GM18861 (cell line): ENCODE measurements at regions not wholly inside any gene's neighbourhood (a gene's known extent, or its start where the extent isn't known, plus 50 kb on each side); places are given as distances from the start of the nearest gene placed in this dataset.
"Not testable (repeated sequence)": the region's sequence is repeated elsewhere in the genome, so short reads cannot be mapped to it uniquely, and the experiment has no call there.

Experiments used
- ATAC-seq: cut with Tn5 transposase; IDR thresholded peaks from one replicate; pipeline ENCODE4 v1.9.1; 2021; ENCODE audit not compliant: unreplicated experiment

GRCh38 chr3:26114851-26115250 is 325.0 kb downstream of the OXSM start:
- ATAC-seq: no peak

DNA sequence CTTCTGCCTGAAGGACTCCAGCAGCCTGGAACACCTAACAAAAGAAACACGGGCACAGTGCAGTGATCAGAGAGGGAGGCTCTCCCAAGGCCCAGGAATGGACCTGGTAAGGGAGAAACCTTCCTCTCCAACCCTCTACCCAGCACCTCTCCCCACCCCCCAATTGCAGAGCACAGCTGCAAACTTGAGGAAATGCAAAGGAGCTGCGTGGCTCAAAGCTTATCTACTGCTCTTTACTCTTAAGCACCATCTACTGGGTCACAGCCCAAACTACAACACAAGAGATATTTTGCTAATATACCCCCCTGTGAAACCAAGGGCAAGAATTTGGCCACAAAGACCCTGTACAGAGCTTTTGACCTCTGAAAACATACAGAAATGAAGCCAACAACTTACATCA is 328.3 kb downstream of the OXSM start:
- ATAC-seq: no peak

DNA sequence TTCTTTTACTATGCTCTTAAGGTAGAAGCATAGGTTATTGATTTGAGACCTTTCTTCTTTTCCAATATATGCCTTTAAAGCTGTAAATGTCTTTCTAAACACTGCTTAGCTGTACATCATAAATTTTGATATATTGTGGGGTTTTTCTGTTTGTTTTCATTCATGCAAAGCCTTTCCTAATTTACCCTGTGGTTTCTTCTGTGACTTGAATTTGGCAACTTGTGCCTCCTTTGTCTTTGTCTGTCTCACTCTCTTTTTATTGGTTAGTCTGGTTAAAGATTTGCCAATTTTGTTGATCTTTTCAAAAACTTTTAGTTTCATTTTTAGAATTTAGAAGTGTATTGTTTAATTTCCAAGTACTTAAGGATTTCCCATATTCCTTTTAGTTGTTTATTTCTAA is 343.1 kb downstream of the OXSM start:
- ATAC-seq: no peak

- ATAC-seq: no peak
These were observed 351.4 kb downstream of the OXSM start for GRCh38 chr3:26141296-26141695.

DNA sequence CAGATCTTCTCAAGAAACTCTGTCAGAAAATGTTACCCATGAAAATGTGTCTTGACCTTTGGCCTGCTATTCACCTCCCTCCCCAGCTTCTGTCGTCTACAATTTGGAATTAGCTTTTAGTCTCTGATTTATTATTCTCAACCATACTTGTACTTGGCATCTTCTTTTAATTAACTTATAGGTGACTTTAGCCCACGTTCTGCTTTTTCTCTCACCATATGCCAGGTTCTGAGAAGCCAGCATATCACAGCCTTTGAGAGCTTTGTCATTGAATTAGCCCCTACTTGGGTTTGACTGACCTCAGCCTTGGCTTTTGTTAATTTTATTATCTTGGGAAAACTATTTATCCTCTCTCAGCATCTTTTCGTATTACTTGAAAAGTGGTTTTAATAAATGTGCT is 355.9 kb downstream of the OXSM start:
- ATAC-seq: no peak

GRCh38 chr3:26157428-26157827 is 367.5 kb downstream of the OXSM start:
- ATAC-seq: not testable (repeated sequence)

DNA sequence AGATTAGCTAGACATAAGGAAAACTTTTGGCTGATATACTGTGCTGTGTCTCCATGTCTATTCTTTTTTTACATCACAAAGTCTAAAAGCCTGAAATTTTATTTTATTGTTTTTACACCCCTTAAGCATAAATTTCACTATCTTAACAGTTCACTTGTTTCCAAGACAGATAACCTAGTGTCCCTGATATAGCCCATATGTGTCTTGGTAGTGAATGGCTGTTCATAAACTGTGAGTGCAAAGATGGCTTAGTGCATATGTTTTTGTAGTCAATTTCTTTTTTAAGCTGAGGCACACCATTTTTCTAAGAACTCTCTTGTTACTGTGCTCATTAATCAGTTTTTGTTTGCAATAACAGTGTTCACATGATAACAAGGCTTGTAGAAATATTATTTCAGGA is 381.1 kb downstream of the OXSM start:
- ATAC-seq: no peak

DNA sequence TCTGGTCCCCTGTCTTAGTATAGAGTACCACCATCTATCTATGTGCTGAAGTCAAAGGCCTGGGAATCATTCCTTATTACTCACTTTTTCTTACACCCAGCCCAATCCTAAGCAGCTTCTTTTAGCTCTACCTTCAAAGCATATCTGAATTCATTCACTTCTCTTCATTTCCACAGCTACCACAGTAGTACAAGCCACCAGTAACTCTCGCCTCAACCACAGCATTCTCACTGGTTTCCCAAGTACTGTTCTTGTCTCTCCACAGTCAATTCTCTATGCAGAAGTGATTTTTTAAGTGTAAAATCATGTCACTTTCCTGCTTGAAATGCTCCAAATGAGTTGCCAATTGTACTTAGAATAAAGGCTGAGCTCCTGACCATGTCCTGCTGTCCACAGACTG is 401.7 kb downstream of the OXSM start:
- no peak for ATAC-seq

DNA sequence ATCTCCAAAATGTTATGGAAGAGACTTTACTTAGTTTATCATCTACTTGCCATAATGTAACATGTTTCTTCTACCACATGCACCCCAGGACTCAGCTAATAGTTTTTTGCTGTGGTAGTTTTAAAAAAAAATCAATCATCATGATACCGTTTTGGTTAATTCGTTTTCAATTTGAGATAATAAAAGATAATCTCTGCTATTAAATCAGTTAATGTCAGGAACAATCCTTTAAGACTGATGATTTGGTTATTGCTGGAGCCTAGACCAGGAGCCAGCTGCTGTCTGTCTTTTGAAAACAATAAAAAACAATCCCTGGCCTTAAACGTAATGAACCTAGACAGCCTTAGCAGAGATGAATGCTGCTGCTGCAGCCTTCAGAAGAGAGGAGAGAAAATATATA is 403.7 kb downstream of the OXSM start:
- no peak for ATAC-seq

DNA sequence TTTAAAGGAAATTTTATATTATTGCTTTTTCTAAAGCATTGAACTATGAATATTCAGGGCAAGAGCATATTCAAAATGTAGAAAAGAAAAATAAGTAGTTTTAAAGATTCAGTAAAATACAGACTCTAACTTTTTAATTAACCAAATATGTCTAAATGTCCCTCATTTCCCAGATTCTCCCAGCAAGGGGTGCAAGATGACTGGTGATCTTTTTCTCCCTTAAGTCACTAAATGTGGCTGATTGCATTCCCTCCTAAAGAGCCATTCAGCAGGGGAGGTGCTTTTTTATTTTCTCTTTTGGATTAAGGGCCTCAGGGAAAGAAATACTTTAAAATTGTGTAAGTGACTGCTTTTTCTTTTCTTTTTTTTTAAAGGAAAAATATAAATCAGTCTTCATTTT is 406.9 kb downstream of the OXSM start:
- ATAC-seq: no peak

- ATAC-seq: no peak
These were observed 408.7 kb downstream of the OXSM start for GRCh38 chr3:26198609-26199008.

DNA sequence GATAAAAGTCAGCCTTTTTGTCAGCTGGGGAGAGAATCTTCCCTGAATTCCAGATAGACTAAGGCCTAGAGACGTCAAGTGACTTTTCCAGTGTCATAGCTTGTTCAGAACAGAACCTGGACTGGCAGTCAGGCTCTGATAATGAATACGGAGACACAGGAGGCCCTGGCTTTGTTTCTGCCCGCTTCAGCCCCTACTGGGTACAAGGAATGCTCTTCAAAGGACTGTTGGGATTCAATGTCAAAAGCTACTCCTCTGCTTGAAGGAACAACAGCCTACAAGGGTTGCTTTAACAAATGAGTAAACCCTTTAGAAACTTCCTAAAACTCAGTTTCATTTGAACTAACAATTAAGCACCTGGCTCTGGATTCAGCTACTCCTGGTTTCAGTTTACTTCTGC is 412.3 kb downstream of the OXSM start:
- no peak for ATAC-seq

GRCh38 chr3:26205475-26205874 is 415.6 kb downstream of the OXSM start:
- no peak for ATAC-seq

DNA sequence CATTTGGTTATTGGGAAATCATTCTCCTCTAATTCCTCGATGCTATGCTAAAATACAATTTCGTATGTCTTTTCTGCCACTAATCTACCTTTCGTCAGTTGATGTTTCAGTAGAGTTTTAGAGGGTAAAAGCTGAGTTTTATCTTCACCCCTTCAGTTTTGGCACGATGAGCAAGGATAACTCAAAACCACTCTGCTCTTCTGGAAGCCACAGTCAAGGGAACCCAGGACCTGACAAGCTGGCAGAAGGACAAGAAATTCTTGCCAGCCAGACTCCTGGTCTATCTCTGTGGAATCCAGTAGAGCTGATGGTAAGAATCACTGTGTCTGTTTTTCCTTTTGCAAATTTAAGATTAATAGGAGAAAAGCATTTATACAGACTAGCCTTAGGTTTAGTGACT is 414.4 kb upstream of the LRRC3B start:
- ATAC-seq: no peak

DNA sequence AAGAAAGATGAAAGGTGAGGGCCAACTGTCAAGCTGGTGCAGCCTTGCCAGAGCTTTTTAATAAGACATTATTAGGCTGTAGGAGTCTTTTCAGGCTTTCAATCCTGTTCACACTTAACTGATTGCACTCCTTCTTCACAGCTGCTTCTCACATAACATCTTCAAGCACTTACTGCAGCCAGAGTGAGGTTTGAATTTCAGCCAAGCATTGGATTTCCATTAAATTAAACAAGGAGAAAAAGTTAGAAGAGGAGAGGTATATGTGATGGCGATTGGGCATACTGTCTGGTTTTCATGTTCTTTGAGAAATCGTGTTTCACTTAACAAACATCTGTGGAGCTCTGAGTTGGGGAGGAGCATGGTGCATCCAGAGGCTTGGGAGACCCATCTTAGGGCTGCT is 392.8 kb upstream of the LRRC3B start:
- ATAC-seq: no peak

DNA sequence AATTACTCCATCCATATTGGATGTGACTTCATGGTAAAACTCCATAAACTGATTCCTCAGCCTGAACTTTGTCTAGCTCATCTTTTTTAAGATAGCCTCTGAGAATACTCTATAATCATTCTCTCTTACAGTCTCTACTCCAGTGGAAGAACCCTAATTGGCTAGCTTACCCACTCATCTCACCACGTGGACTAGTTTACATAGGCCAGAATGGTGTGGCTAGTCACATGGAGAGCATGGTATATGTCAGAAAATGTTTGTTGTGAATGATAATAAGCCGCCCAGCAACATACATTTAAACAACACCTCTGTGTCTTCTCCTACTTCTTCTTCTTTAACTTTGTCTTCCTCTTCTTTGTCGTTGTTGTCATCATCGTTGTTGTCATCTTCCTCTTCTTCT is 389.2 kb upstream of the LRRC3B start:
- no peak for ATAC-seq

DNA sequence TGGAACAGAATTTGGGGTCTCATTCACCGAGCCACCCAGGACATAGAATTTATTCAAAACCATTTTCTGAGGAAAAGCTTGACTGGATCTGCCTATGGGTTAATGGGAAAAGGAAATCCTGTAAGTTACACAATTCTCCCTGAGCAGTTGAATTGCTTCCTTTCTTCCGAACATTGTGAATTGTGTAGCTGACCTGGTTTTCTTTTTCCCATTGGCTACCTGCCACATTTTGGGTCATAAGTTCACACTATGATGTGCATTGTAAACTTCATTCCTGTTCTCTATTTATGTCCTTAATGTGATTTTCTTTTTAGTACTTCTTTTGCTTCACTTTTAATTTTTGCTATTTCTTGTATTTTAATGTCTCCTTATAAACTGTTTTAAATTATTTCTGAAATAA is 386.0 kb upstream of the LRRC3B start:
- ATAC-seq: no peak

- no peak for ATAC-seq
These were observed 385.4 kb upstream of the LRRC3B start for GRCh38 chr3:26237036-26237682.

- ATAC-seq: not testable (repeated sequence)
These were observed 378.0 kb upstream of the LRRC3B start for GRCh38 chr3:26244586-26244985.

DNA sequence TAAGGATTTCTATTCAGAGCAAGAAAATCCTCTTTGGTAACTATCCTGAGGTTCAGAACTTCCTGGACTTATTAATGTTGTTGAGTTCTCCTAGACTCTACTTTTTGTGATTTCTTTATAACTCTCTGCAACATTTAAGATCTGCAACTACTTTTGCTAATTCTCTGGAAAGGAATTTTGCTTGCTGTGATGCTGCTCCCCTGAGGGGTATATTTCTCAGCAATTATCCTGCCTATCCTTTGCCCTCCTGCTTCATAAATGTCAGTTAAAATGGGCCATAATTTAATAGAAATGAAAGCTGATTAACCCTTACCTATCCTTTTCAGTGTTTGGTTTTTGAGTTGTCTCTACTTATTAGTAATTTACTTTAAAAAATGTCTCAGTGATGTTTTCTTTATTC is 377.3 kb upstream of the LRRC3B start:
- no peak for ATAC-seq

- no peak for ATAC-seq
These were observed 375.7 kb upstream of the LRRC3B start for GRCh38 chr3:26246901-26247300.

DNA sequence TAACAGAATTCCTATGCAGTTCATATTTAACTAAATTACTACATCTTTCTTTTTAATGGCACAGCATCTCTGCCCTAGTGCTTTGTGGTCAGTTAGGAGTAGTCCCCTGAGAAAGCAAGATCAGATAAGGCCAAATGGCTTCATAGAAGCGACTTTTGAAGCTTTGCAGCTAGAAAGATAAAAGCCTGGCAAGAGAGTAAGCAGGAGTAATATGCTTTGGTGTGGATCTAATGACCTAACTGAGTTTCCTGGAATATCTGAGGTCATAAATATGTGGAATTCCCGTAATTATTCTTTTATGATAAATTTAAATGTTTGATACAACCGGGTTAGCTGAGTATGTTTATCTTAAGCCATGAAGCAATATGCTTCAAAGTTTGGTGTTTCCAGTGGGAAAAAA is 374.9 kb upstream of the LRRC3B start:
- ATAC-seq: no peak

DNA sequence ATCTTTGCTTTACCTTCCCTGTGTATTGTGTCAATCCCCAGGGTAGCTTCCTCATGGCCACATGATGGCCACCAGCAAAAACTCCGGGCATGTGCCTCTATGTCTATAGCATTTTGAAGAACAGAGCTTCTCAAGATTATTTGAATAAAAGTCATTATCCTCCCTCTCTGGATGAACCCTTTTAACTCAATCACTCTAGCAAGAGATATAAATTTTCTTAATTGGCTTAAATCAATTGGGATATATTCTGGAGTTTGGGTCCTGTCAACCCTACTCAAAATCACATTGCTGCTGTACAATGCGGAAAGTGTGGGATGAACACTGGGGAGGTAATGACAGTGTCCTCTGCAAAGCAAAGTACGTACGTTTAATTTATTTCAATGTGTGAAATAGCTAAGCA is 370.6 kb upstream of the LRRC3B start:
- ATAC-seq: no peak

- no peak for ATAC-seq
These were observed 366.3 kb upstream of the LRRC3B start for GRCh38 chr3:26256224-26256623.
